GM18505 (cell line): ENCODE measurements at regions not wholly inside any gene's neighbourhood (a gene's known extent, or its start where the extent isn't known, plus 50 kb on each side); places are given as distances from the start of the nearest gene placed in this dataset.

Source experiments
- ATAC-seq: cut with Tn5 transposase; IDR thresholded peaks from one replicate; pipeline ENCODE4 v1.9.1; 2021; ENCODE audit not compliant: unreplicated experiment
- POLR2A ChIP-seq: IDR thresholded peaks from 4 replicates; pipeline ENCODE4 v1.6.1; 2011; ENCODE audit warnings: borderline replicate concordance; ENCODE audit not compliant: insufficient read depth, insufficient read length; ENCODE audit errors: extremely low read depth

GRCh38 chr6:145132709-145133108 lies 602.6 kb downstream of the EPM2A start:
- ATAC-seq = no peak
- no peak for TF ChIP-seq POLR2A

- no peak for ATAC-seq
- no peak for TF ChIP-seq POLR2A
Measured at GRCh38 chr6:145135702-145136101, 599.6 kb downstream of the EPM2A start.

- TF ChIP-seq POLR2A = no peak
- ATAC-seq = no peak
Measured at GRCh38 chr6:145137425-145137824, 597.9 kb downstream of the EPM2A start.

GRCh38 chr6:145138469-145139139 lies 596.7 kb downstream of the EPM2A start:
- ATAC-seq = no peak
- no peak for TF ChIP-seq POLR2A

GRCh38 chr6:145139140-145139850 lies 596.0 kb downstream of the EPM2A start:
- no peak for ATAC-seq
- no peak for TF ChIP-seq POLR2A

GRCh38 chr6:145139895-145140294 lies 595.4 kb downstream of the EPM2A start:
- TF ChIP-seq POLR2A = no peak
- no peak for ATAC-seq

- no peak for ATAC-seq
- no peak for TF ChIP-seq POLR2A
Measured at GRCh38 chr6:145141572-145141971, 593.7 kb downstream of the EPM2A start.

- no peak for TF ChIP-seq POLR2A
- ATAC-seq = no peak
Measured at GRCh38 chr6:145142958-145143357, 592.4 kb downstream of the EPM2A start.

GRCh38 chr6:145143379-145143778 lies 591.9 kb downstream of the EPM2A start:
- ATAC-seq = no peak

GRCh38 chr6:145147559-145147958 lies 587.8 kb downstream of the EPM2A start:
- ATAC-seq = no peak
- no peak for TF ChIP-seq POLR2A

More at GRCh38 chr6:145143379-145143778, 591.9 kb downstream of the EPM2A start:
- TF ChIP-seq POLR2A = no peak

GRCh38 chr6:145147981-145148749 lies 587.2 kb downstream of the EPM2A start:
- peak; percentile 75 for ATAC-seq
- TF ChIP-seq POLR2A = no peak

- no peak for TF ChIP-seq POLR2A
- ATAC-seq = no peak
Measured at GRCh38 chr6:145148776-145149175, 586.5 kb downstream of the EPM2A start.

GRCh38 chr6:145151624-145152023 lies 583.7 kb downstream of the EPM2A start:
- no peak for TF ChIP-seq POLR2A
- no peak for ATAC-seq
